ENCODE measurements at regions not wholly inside any gene's neighbourhood (a gene's known extent, or its start where the extent isn't known, plus 50 kb on each side); places are given as distances from the start of the nearest gene placed in this dataset.

GRCh38 chr4:110396963-110397362 lies 79.0 kb upstream of the ENPEP start:
- DNase-seq (ENCODE audit: low spot score) = no peak
- no peak overlapping the region for H3K4me3 ChIP-seq
- H3K4me2 ChIP-seq = no peak overlapping the region
- H3K4me1 ChIP-seq (ENCODE audit: insufficient read depth) = peaks cover 20% of the 10 kb centered on the region
- no peaks in the 10 kb centered on the region for H3K36me3 ChIP-seq (replicated peaks; ENCODE audit: insufficient read depth, low read depth)
- no peaks in the 10 kb centered on the region for H3K9me3 ChIP-seq (ENCODE audit: low read depth)
- no peak overlapping the region for H2AFZ ChIP-seq
- no peaks in the 10 kb centered on the region for H4K20me1 ChIP-seq (ENCODE audit: insufficient read depth, poor library complexity, severe bottlenecking)
- H3K27ac ChIP-seq = no peak overlapping the region
- 88% methylated on average over 2 of the region's 2 CpGs for WGBS (ENCODE audit: low lambda C conversion rate, missing lambda C conversion rate)
- no peaks in the 10 kb centered on the region for H3K27me3 ChIP-seq
- no peak for TF ChIP-seq EZH2 (IDR thresholded peaks at IDR 0.05; ENCODE audit: borderline replicate concordance)
- TF ChIP-seq EZH2phosphoT487 (IDR thresholded peaks at IDR 0.05; ENCODE audit: low read depth, severe bottlenecking, unreplicated experiment) = no peak
- no peak for TF ChIP-seq CTCF (IDR thresholded peaks at IDR 0.05; ENCODE audit: poor library complexity)
- no peaks in the 10 kb centered on the region for H3K9me2 ChIP-seq (replicated peaks; ENCODE audit: insufficient read depth)
- no peaks in the 10 kb centered on the region for H3K79me2 ChIP-seq

GRCh38 chr4:110395421-110395820 lies 80.5 kb upstream of the ENPEP start:
- H3K27ac ChIP-seq = peak overlapping the region; percentile 46

GRCh38 chr4:110394871-110395270 lies 81.1 kb upstream of the ENPEP start:
- Histone ChIP-seq H3K4me3 (no peak overlapping the region), H2AFZ (no peak overlapping the region), H3K27me3 (no peaks in the 10 kb centered on the region), H3K4me1 (ENCODE audit: insufficient read depth) (peaks cover 22% of the 10 kb centered on the region), H3K9me2 (replicated peaks; ENCODE audit: insufficient read depth) (no peaks in the 10 kb centered on the region), H3K27ac (peak overlapping the region; percentile 30), H3K9me3 (ENCODE audit: low read depth) (no peaks in the 10 kb centered on the region), H4K20me1 (ENCODE audit: insufficient read depth, poor library complexity, severe bottlenecking) (no peaks in the 10 kb centered on the region), H3K36me3 (replicated peaks; ENCODE audit: insufficient read depth, low read depth) (no peaks in the 10 kb centered on the region), H3K79me2 (no peaks in the 10 kb centered on the region), H3K4me2 (no peak overlapping the region)
- no peak for TF ChIP-seq CTCF (IDR thresholded peaks at IDR 0.05; ENCODE audit: poor library complexity)
- no peak for TF ChIP-seq EZH2phosphoT487 (IDR thresholded peaks at IDR 0.05; ENCODE audit: low read depth, severe bottlenecking, unreplicated experiment)
- TF ChIP-seq EZH2 (IDR thresholded peaks at IDR 0.05; ENCODE audit: borderline replicate concordance) = no peak
- no peak for DNase-seq (ENCODE audit: low spot score)

More at GRCh38 chr4:110395421-110395820, 80.5 kb upstream of the ENPEP start:
- Histone ChIP-seq H3K9me3 (ENCODE audit: low read depth) (no peaks in the 10 kb centered on the region), H2AFZ (no peak overlapping the region), H3K9me2 (replicated peaks; ENCODE audit: insufficient read depth) (no peaks in the 10 kb centered on the region), H3K27me3 (no peaks in the 10 kb centered on the region), H4K20me1 (ENCODE audit: insufficient read depth, poor library complexity, severe bottlenecking) (no peaks in the 10 kb centered on the region), H3K4me3 (no peak overlapping the region), H3K4me1 (ENCODE audit: insufficient read depth) (peaks cover 22% of the 10 kb centered on the region), H3K36me3 (replicated peaks; ENCODE audit: insufficient read depth, low read depth) (no peaks in the 10 kb centered on the region), H3K79me2 (no peaks in the 10 kb centered on the region), H3K4me2 (no peak overlapping the region)
- WGBS (ENCODE audit: low lambda C conversion rate, missing lambda C conversion rate) = 83% methylated on average over 1 of the region's 1 CpG
- no peak for TF ChIP-seq EZH2 (IDR thresholded peaks at IDR 0.05; ENCODE audit: borderline replicate concordance)
- TF ChIP-seq CTCF (IDR thresholded peaks at IDR 0.05; ENCODE audit: poor library complexity) = no peak
- no peak for TF ChIP-seq EZH2phosphoT487 (IDR thresholded peaks at IDR 0.05; ENCODE audit: low read depth, severe bottlenecking, unreplicated experiment)
- no peak for DNase-seq (ENCODE audit: low spot score)

GRCh38 chr4:110381784-110382183 lies 94.2 kb upstream of the ENPEP start:
- H3K27ac ChIP-seq = no peak overlapping the region

More at GRCh38 chr4:110381784-110382183, 94.2 kb upstream of the ENPEP start:
- Histone ChIP-seq H2AFZ (no peak overlapping the region), H4K20me1 (ENCODE audit: insufficient read depth, poor library complexity, severe bottlenecking) (no peaks in the 10 kb centered on the region), H3K79me2 (no peaks in the 10 kb centered on the region), H3K36me3 (replicated peaks; ENCODE audit: insufficient read depth, low read depth) (no peaks in the 10 kb centered on the region), H3K9me3 (ENCODE audit: low read depth) (no peaks in the 10 kb centered on the region), H3K4me3 (no peak overlapping the region), H3K4me1 (ENCODE audit: insufficient read depth) (no peaks in the 10 kb centered on the region), H3K4me2 (no peak overlapping the region), H3K9me2 (replicated peaks; ENCODE audit: insufficient read depth) (no peaks in the 10 kb centered on the region), H3K27me3 (no peaks in the 10 kb centered on the region)
- no peak for DNase-seq (ENCODE audit: low spot score)
- no peak for TF ChIP-seq EZH2phosphoT487 (IDR thresholded peaks at IDR 0.05; ENCODE audit: low read depth, severe bottlenecking, unreplicated experiment)
- no peak for TF ChIP-seq CTCF (IDR thresholded peaks at IDR 0.05; ENCODE audit: poor library complexity)
- TF ChIP-seq EZH2 (IDR thresholded peaks at IDR 0.05; ENCODE audit: borderline replicate concordance) = no peak
